ENCODE measurements at regions not wholly inside any gene's neighbourhood (a gene's known extent, or its start where the extent isn't known, plus 50 kb on each side); places are given as distances from the start of the nearest gene placed in this dataset.

GRCh38 chr4:133498149-133498548 lies 349.1 kb downstream of the PCDH10 start:
- no peak for TF ChIP-seq POLR2A (IDR thresholded peaks at IDR 0.05; ENCODE audit: low read length)
- TF ChIP-seq GATA1 (IDR thresholded peaks at IDR 0.05; ENCODE audit: low read depth, low read length): no peak
